ENCODE measurements at regions not wholly inside any gene's neighbourhood (a gene's known extent, or its start where the extent isn't known, plus 50 kb on each side); places are given as distances from the start of the nearest gene placed in this dataset.
"Not testable (repeated sequence)": the region's sequence is repeated elsewhere in the genome, so short reads cannot be mapped to it uniquely, and the experiment has no call there.

GRCh38 chr2:153420394-153420793 is 58.2 kb downstream of the RPRM start:
- no peak for DNase-seq (ENCODE audit: low spot score)

- no peak for DNase-seq (ENCODE audit: low spot score)
Observed at GRCh38 chr2:153417077-153417476, 61.5 kb downstream of the RPRM start.

DNA sequence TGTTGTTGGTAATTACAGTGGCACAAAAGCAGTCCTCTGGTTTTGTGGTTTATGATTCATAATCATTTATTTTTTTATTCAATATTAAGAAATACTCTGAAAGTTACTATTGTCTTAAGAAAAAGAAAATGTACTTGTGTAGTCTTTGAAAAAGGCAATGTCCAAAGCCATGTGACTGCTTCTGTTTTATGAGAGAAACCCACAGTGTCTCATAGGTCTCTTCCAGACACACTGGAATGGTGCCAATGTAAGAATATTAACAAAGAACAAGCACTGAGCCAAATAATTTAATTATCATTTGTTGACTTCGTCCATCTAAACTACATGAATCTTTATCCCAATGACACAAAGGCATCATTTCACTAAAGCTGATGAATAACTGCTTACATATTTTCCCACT is 62.5 kb downstream of the RPRM start:
- DNase-seq (ENCODE audit: low spot score) = no peak

DNA sequence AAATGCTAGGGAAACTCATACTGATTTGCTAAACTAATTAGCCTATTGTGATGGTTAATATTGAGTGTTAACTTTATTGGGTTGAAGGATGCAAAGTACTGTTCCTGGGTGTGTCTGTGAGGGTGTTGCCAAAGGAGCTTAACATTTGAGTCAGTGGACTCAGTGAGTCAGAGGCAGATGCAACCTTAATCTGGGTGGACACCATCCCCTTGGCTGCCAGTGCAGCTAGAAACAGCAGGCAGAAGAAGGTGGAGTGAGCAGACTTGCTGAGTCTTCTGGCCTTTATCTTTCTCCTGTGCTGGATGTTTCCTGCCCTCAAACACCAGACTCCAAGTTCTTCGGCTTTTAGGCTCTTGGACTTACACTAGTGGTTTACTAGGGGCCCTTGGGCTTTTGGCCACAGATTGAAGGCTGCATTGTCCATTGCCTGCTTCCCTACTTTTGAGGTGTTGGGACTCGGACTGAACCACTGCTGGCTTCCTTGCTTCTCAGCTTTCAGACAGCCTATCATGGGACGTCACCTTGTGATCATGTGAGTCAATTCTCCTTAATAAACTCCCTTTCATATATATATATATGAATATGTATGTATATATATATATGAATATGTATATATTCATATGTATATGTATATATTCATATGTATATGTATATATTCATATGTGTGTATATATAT is 69.7 kb downstream of the RPRM start:
- DNase-seq (ENCODE audit: low spot score) = no peak

DNA sequence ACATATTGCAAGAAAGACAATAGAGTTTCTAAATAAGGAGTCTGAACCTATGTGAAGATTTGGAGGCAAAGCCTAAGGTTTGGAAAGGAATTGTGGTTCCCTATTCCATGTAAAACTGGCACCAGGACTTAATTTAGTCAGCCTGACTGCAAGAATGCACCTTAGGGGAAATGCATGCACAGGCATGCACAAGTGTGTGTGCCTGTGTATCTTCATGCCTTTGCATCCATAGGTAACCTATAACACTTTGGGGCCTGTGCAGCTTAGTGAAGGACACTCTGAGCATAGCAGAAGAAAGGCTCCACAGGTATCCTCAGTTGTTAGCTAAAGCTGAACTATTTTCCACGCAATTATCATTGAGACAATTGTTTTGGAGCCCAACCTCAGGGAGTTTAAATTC is 73.4 kb downstream of the RPRM start:
- no peak for DNase-seq (ENCODE audit: low spot score)

DNA sequence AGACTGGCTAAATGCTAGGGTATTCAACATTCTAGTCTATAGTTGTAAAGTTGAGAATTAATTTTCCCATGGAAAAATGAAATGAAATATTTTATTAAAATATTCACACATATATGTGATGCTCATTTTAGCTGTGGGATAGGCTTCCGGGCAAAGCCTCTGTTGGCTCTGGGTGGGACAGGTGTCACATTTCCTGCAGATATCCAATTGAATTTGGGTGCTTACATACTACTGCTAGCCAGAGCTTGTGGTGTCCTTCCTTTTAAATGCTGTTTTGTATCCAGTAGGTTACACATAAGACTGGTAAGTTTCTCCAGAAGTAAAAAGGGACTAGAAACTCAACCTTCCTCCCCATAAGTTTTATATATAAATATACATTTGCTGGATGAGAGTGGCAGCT is 73.8 kb downstream of the RPRM start:
- DNase-seq (ENCODE audit: low spot score) = no peak

- DNase-seq (ENCODE audit: low spot score) = no peak
Observed at GRCh38 chr2:153403940-153404339, 74.6 kb downstream of the RPRM start.

DNA sequence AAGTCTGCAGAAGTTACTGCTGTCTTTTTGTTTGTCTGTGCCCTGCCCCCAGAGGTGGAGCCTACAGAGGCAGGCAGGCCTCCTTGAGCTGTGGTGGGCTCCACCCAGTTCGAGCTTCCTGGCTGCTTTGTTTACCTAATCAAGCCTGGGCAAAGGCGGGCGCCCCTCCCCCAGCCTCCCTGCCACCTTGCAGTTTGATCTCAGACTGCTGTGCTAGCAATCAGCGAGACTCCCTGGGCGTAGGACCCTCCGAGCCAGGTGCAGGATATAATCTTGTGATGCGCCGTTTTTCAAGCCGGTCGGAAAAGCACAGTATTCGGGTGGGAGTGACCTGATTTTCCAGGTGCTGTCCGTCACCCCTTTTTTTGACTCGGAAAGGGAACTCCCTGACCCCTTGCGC is 75.2 kb downstream of the RPRM start:
- not testable (repeated sequence) for DNase-seq (ENCODE audit: low spot score)

- no peak for DNase-seq (ENCODE audit: low spot score)
Observed at GRCh38 chr2:153394686-153395085, 83.9 kb downstream of the RPRM start.

DNA sequence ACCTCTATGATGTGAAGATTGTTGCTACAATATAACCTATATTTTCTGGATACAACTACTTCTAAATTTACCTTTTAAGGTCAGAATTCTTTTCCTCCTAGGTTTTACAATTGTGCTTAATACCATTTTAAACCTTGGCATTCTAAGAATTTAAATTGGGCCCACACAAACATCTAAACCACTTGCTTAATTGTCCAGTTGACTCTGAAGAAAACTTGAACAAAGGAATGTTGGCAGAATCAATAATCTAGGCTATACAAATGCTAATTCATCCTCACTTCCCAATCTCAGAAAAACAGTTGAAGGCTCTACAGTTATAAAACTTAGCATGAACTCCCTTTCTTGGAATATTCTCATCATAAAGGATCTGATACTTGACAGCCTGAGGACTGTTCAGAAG is 84.3 kb downstream of the RPRM start:
- DNase-seq (ENCODE audit: low spot score) = no peak

DNA sequence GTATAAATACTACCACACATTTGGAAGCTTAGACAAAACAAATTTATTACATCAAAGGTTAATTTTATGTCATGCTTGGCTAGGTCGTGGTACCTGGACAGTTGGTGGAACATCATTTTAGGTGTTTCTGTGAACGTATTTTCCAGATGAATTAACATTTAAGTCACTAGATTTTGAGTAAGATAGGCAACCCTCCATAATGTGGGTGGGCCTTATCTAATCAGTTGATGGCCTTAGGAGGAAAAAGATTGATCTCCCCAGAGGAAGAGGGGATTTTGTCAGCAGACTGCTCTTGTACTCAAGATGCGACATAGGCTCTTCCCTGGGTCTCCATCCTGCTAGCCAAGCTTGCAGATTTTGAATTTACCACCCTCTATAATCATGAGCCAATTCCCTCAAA is 85.0 kb downstream of the RPRM start:
- no peak for DNase-seq (ENCODE audit: low spot score)

GRCh38 chr2:153391131-153391530 is 87.4 kb downstream of the RPRM start:
- no peak for DNase-seq (ENCODE audit: low spot score)

DNA sequence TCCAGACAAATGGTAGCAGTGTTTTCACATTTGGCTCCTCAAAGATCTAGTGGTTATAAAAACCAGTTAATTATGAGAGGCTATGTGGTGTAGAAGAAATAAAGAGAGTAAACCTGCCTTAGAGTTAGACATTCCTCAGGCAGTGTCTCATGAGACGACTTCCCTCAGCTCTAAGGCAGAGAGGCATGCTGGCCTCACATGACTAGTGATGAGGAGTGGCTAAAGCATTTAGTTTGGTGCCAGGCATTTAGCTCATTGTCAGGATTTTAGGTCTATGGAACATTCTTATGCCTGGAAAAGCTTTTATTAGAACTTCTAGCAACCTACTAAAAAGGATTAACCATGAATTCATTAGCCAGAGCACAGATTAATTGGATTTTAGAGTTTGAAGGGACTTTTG is 90.3 kb downstream of the RPRM start:
- no peak for DNase-seq (ENCODE audit: low spot score)

DNA sequence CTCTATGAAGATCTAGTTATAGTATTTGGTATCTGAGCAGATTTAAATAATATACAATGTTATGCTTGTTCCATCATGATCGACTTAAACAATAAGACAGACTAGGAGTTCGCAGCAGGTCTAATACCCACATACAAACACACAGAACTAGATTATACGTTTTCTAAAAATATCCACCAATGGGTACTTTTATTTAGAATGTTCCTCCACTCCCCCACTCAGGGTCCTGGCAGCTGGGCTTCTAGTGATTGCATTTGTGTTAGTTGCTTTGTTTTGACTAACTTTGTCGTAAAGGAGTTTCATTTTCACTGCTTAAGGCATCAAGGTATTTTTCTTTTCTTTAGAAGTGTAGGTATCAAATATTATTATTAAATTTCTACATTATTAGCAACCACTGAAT is 91.4 kb downstream of the RPRM start:
- DNase-seq (ENCODE audit: low spot score) = no peak

DNA sequence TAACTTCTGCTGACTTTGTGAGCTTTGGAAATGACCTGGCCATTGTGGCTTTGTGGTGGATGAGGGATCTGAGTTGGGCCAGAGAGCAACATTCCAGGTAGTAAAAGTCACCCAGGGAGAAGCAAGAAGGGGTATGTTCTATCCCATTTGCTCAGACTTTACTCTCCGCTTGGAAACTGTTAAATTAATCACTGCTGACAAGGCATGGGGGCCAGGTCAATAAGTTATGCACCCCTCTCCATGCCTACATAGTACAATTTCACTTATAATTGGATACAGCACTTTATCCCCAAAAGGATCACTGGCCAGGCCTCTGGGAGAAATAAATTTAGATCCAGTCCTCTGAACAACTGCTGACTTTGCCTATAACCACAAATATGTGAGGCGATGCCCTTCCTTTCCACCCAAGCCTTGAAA is 92.1 kb downstream of the RPRM start:
- DNase-seq (ENCODE audit: low spot score) = no peak

- DNase-seq (ENCODE audit: low spot score) = no peak
Observed at GRCh38 chr2:153373510-153374279, 104.9 kb downstream of the RPRM start.

GRCh38 chr2:153360239-153360638 is 118.3 kb downstream of the RPRM start:
- DNase-seq (ENCODE audit: low spot score) = no peak

GRCh38 chr2:153354377-153354776 is 124.2 kb downstream of the RPRM start:
- no peak for DNase-seq (ENCODE audit: low spot score)

DNA sequence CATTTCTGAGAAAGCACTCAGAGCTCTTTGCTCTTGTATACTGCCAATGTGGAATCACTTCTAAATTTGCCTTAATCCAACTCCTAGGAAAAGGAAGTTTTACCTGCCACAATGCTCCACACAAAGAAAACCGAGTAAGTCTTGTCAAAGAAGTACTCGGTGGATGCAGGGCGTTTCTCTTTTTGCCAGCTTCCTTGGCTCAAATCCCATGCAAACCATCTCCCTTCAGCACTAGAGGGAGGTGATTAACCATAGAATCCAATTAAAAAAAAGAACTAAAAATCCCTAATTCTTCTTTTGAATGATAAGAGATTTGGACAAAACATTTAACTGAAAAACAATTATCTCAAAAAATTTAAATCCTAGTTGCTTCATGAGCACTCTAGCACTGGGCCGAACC is 129.0 kb downstream of the RPRM start:
- no peak for DNase-seq (ENCODE audit: low spot score)

DNA sequence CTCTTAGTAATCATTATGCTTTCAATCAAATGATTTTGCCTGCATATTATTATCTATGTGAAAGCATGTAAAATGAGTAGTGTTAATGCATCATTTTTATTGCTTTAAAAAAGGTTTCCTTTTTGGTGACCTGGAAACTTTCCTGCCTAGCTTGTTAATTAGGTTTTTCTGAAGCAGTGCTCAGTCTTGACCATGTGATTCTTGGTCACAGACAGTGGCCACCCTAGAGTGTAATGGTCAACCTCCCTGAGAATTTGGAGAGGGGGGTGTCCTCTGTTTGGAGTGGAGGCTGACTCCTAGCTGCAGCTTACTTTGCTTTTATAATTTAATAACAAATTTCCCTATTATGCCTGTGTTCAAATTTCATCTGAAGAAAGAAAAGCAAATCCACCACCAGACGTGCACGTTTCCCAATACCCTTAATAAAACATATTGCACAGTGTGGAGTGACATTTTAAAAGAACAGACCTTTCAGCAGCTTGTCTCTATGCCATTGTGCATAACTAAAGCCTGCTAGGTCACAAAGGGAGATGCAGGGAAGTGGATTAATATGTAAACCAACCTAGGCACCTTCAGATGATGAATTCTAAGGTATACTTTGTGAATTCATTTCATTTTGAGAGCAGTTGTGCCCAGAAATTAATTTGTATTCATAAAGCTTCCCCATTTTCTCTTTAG is 130.6 kb downstream of the RPRM start:
- no peak for DNase-seq (ENCODE audit: low spot score)

DNA sequence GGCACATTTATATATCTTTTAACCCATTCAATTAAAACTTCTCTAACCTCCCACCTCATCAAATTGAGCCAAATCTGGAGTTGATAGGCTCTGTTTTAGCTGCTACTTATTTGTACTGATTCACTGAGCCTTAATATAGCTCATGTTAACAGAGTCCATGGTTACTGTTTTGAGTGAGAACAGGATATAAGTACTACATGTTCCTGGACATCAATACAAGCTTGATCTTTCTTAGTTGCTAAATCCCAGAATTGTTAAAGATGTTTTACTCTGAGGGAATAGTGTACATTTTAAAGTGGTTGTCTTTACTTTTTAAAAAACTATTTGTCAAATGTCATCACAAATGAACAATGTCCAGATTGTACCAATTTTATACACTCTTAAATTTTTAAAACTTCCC is 157.7 kb downstream of the RPRM start:
- DNase-seq (ENCODE audit: low spot score) = no peak

GRCh38 chr2:153311432-153311831 is 167.1 kb downstream of the RPRM start:
- no peak for DNase-seq (ENCODE audit: low spot score)

- no peak for DNase-seq (ENCODE audit: low spot score)
Observed at GRCh38 chr2:153308466-153308865, 170.1 kb downstream of the RPRM start.
